HEK293 (cell line): ENCODE measurements at regions not wholly inside any gene's neighbourhood (a gene's known extent, or its start where the extent isn't known, plus 50 kb on each side); places are given as distances from the start of the nearest gene placed in this dataset.

Experiments used
- SP7 ChIP-seq: fragments of 450-650 bp; formaldehyde crosslinking; IDR thresholded peaks from 2 replicates; pipeline ENCODE4 v1.5.1; 2016; ENCODE audit warnings: missing biosample characterization, missing genetic modification characterization
- ZEB2 ChIP-seq: fragments of 450-650 bp; formaldehyde crosslinking; IDR thresholded peaks from 2 replicates; pipeline ENCODE4 v1.5.1; 2016; ENCODE audit warnings: missing biosample characterization, missing genetic modification characterization
- ZFP3 ChIP-seq: fragments of 450-650 bp; formaldehyde crosslinking; IDR thresholded peaks from 2 replicates; pipeline ENCODE4 v1.5.1; 2016; ENCODE audit warnings: low read depth, missing biosample characterization, missing genetic modification characterization
- ZNF121 ChIP-seq: fragments of 450-650 bp; formaldehyde crosslinking; IDR thresholded peaks from 2 replicates; pipeline ENCODE4 v1.5.1; 2016; ENCODE audit warnings: missing biosample characterization, missing genetic modification characterization
- ZNF2 ChIP-seq: fragments of 450-650 bp; formaldehyde crosslinking; IDR thresholded peaks from 2 replicates; pipeline ENCODE4 v1.5.1; 2016; ENCODE audit warnings: missing biosample characterization, missing genetic modification characterization
- ZNF266 ChIP-seq: fragments of 450-650 bp; formaldehyde crosslinking; IDR thresholded peaks from 2 replicates; pipeline ENCODE4 v1.5.1; 2016; ENCODE audit warnings: missing biosample characterization, missing genetic modification characterization, low read depth
- TF ChIP-seq, protein P1 (sequence below): fragments of 450-650 bp; formaldehyde crosslinking; IDR thresholded peaks from 2 replicates; pipeline ENCODE4 v1.5.1; 2016; ENCODE audit warnings: missing biosample characterization, missing genetic modification characterization
- TF ChIP-seq, protein P2 (sequence below): sonication (generic); formaldehyde crosslinking; IDR thresholded peaks from 2 replicates; pipeline ENCODE4 v1.8.1; 2022; ENCODE audit warnings: mild to moderate bottlenecking, moderate library complexity, missing genetic modification reagents
- TF ChIP-seq, protein P3 (sequence below): IDR thresholded peaks from 2 replicates; pipeline ENCODE4 v1.6.1; 2011; ENCODE audit warnings: mild to moderate bottlenecking, low read depth, low read length, borderline replicate concordance

DNA sequence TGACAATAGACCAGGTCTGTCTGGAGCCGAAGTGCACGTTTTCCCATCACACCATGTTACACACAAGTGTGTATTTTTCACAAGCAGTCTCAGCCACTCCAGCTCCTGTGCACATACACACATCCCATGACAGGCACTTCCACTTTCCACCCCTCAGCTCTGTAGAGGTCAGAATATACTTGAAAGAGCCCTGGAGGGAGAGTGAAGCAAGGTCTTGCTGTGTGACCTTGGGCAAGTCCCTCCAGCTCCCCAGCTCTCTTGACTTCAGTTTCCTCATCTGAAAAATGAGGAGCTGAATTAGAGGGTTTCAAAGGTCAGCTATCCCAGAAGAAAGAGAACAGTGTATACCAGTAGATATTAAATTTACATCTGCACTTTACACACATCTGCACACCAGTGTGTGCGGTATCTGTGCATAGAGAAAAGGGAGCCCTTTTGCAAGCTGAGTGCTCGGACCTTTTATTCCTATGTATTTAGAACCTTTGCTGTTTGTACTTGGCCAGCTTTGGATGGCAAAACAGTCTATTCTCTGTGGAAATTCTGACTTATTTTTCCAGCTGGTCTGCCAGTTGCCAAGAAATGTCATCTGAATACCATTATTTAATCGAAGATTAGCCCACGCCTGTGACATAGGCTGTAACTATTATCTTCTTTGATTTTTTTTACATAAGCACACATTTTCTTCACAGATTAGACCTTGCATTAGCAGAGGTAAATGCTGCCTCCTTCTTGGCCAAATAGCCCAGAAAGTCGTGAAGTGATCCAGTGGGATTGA, 528.0 kb downstream of the BNC2 start:
- TF ChIP-seq, protein P1, sequence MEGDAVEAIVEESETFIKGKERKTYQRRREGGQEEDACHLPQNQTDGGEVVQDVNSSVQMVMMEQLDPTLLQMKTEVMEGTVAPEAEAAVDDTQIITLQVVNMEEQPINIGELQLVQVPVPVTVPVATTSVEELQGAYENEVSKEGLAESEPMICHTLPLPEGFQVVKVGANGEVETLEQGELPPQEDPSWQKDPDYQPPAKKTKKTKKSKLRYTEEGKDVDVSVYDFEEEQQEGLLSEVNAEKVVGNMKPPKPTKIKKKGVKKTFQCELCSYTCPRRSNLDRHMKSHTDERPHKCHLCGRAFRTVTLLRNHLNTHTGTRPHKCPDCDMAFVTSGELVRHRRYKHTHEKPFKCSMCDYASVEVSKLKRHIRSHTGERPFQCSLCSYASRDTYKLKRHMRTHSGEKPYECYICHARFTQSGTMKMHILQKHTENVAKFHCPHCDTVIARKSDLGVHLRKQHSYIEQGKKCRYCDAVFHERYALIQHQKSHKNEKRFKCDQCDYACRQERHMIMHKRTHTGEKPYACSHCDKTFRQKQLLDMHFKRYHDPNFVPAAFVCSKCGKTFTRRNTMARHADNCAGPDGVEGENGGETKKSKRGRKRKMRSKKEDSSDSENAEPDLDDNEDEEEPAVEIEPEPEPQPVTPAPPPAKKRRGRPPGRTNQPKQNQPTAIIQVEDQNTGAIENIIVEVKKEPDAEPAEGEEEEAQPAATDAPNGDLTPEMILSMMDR: no peak
- TF ChIP-seq ZNF121 (tag by site-specific recombination) (no peak), ZEB2 (tag by site-specific recombination) (no peak), ZFP3 (tag by site-specific recombination) (no peak), ZNF2 (tag by site-specific recombination) (no peak), SP7 (tag by site-specific recombination) (no peak), ZNF266 (no peak)
- TF ChIP-seq, protein P2, sequence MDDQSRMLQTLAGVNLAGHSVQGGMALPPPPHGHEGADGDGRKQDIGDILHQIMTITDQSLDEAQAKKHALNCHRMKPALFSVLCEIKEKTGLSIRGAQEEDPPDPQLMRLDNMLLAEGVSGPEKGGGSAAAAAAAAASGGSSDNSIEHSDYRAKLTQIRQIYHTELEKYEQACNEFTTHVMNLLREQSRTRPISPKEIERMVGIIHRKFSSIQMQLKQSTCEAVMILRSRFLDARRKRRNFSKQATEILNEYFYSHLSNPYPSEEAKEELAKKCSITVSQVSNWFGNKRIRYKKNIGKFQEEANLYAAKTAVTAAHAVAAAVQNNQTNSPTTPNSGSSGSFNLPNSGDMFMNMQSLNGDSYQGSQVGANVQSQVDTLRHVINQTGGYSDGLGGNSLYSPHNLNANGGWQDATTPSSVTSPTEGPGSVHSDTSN: no peak
- TF ChIP-seq, protein P3, sequence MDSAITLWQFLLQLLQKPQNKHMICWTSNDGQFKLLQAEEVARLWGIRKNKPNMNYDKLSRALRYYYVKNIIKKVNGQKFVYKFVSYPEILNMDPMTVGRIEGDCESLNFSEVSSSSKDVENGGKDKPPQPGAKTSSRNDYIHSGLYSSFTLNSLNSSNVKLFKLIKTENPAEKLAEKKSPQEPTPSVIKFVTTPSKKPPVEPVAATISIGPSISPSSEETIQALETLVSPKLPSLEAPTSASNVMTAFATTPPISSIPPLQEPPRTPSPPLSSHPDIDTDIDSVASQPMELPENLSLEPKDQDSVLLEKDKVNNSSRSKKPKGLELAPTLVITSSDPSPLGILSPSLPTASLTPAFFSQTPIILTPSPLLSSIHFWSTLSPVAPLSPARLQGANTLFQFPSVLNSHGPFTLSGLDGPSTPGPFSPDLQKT: no peak
